Amniotic epithelial cell (primary cell): ENCODE measurements at regions not wholly inside any gene's neighbourhood (a gene's known extent, or its start where the extent isn't known, plus 50 kb on each side); places are given as distances from the start of the nearest gene placed in this dataset.
"Not testable (repeated sequence)": the region's sequence is repeated elsewhere in the genome, so short reads cannot be mapped to it uniquely, and the experiment has no call there.

ENCODE experiments used
- DNase-seq: peaks from one replicate; pipeline ENCODE4 v3.0.0-alpha.2; 2010; ENCODE audit warnings: low read depth

GRCh38 chr18:997499-997898 is 92.8 kb downstream of the ADCYAP1 start:
- no peak for DNase-seq

- no peak for DNase-seq
Observed at GRCh38 chr18:998936-999335, 94.3 kb downstream of the ADCYAP1 start.

- DNase-seq: peak; percentile 82
Observed at GRCh38 chr18:1002653-1003178, 98.0 kb downstream of the ADCYAP1 start.

DNA sequence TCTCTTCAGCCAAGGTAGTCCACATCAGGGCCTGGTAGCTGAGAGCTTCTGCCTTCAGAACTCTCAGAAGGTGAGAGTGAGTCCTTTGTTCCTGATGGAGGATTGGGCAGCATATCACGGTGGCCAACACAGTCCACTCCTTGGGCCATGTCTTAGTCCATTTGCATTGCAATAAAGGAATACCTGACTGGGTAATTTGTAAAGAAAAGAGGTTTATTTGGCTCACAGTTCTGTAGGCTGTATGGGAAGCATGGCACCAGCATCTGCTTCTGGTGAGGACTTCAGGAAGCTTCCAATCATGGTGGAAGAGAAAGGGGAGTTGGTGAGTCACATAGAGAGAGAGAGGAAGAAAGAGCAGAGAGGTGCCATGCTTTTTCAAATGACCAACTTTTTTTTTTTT is 98.8 kb downstream of the ADCYAP1 start:
- no peak for DNase-seq

- DNase-seq: no peak
Observed at GRCh38 chr18:1006304-1006703, 101.6 kb downstream of the ADCYAP1 start.

- DNase-seq: no peak
Observed at GRCh38 chr18:1006965-1007364, 102.3 kb downstream of the ADCYAP1 start.

GRCh38 chr18:1011349-1011748 is 106.7 kb downstream of the ADCYAP1 start:
- no peak for DNase-seq

DNA sequence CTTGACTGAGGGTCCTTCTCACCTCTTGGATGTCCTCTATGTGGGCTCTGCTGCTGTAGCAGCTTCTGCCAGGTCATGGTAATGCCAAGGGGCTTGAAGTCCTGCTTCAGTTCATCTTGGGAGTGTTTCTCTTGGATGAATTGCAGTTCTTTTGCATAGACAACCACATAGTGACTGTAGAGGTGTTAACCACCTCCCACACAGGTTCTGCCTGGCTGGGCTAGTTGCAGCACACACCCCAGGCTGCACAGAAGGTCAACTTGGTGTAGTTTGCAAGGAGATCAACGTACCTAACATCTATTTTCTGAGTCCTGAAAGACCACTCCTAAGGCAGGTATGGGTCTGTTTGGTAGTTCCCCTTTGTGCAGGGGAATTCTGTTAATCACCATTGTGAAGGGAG is 108.1 kb downstream of the ADCYAP1 start:
- DNase-seq: no peak

DNA sequence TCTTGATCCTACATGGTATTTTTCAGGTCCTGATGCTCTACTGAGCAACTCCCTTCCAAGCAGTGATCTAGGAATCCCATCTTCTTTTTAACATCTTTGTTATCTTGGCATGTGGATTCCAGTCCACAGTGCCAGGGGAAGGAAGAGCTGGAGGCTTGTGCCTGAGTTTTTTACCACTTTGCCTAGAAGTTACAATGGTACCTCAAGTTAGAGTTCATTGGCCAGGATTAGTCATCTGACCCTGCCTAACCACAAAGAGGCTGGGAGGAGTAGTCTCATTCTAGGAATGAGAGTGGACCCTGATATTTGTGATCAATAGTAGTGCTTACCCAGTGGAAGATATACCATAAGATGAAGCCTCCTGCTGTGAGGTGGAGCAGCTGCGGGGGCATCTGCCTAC is 109.3 kb downstream of the ADCYAP1 start:
- no peak for DNase-seq

DNA sequence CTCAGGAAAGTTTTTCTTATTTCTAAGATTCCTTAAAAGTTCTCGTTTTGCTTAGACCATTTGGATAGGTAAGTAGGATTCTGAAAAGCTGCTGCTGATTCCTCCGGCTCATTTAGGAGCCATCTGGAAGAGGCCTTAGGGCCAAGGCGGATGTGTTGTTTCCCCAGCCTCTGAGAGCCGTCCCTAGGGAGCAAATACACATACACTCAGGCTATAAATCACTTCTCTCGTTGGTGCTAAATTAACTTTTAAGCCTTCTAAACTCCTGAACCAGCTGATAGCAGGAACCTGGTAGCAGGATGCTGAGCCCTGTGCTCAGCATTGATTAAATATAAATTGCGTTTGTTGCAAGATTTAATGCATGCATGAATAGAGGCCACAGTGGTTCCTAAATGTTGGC is 109.8 kb downstream of the ADCYAP1 start:
- no peak for DNase-seq

DNA sequence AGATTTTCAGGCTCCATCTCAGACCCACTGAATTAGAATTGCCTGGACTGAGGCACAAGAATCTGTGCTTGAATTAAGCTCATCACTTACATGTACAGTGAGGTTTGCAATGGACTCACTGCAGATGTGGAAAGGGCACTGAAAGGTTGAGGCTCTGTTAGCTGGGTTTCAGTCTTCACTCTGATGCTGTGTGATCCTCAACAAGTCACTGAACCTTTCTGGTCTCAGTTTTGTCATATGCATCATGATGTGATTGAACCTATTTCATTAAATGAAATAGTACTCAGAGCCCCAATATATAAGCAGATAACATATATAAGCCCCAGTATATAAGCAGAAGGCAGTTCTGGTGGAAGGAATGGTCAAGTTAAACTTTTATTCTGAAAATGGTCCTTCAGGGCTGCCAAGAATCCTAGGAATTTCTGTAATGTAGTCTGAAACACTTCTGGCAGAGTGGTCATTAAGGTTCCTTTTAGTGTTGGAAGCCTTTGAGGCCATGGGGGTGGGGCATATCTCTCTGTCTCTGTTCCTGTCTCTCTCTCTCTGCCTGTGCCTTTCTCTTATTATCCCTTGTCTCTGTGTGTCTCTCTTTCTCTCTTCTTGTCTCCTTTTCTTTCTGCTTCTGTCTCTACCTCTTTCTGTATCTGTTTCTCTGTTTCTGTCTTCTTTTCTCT is 110.4 kb downstream of the ADCYAP1 start:
- DNase-seq: peak; percentile 31

GRCh38 chr18:1015777-1016176 is 111.1 kb downstream of the ADCYAP1 start:
- peak; percentile 14 for DNase-seq

DNA sequence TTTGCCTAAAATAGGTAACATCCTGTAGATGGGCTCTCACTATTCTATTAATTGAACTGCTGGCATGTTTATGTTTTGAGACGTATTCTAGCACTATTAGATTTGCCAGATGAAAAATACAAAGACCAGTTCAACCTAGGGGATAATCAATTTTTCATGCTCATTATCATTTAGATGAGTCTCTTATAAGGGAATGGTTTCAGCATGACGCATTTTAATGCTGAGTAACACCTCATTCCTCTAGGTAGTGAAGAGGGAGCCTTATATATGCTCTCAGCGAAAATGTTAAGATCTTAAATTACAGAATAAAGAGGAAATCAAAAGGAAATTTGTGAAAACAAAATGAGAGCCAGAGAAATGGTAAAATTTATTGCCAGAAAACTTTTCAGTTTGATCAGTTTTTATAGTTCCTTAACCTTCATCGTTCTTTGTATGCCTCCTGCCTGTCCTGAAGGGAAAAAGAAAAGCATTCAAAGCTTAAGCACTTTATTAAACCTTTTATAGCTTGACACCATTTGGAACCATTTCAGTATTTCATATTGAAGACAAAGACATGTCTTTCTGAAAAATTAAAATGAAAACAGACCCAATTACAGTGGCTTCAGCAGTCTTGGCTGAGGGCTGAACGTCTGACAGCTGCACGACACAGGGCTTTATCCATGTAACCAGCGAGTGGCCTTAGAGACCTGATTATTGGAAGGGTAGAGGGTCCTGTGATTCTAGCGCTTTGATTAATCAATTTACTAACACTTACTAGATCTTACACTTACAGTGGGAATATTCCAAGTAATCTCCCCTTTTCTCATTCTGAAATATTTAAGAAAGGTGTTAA is 112.8 kb downstream of the ADCYAP1 start:
- no peak for DNase-seq

DNA sequence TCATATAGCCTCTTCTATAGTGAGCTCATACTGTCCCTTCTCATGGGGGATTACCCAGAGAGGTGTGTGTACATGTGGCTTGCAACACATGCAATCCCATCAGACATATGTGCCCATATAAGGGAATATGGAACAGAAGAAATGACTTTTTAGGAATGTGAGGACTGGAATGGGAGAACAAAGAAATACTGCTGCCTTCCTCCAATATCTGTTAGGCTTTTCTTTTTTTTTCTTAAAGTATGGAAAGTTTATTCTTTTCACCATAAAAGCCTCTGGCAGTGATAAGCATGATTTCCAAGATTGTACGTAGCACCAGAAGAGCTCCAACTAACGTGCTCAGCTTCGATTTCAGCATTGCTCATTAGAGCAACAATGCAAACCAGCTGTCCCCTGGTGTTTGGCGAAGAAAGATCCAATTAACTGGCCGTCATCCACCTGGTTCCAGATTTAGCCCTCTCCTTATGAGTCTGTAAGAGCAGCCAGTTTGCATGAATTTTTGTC is 113.6 kb downstream of the ADCYAP1 start:
- DNase-seq: no peak

GRCh38 chr18:1019191-1019590 is 114.5 kb downstream of the ADCYAP1 start:
- no peak for DNase-seq

GRCh38 chr18:1020731-1021344 is 116.2 kb downstream of the ADCYAP1 start:
- no peak for DNase-seq

DNA sequence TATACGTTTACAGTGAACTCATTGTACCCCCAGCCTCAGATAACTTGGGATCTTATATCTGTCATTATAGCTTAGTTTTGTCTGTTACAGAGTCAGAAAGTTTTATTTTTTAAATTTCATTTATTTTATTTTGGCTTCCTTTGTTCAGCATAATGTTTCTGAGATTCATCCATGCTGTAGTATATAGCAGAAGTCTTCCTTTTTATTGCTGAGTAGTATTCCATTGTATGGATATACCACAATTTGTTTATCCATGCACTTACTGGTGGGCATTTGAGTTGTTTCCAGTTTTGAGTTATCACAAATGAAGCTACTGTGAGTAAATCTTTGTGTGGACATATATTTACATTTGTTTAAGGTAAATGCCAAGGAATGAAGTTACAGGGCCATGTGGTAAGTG is 122.3 kb downstream of the ADCYAP1 start:
- DNase-seq: no peak

DNA sequence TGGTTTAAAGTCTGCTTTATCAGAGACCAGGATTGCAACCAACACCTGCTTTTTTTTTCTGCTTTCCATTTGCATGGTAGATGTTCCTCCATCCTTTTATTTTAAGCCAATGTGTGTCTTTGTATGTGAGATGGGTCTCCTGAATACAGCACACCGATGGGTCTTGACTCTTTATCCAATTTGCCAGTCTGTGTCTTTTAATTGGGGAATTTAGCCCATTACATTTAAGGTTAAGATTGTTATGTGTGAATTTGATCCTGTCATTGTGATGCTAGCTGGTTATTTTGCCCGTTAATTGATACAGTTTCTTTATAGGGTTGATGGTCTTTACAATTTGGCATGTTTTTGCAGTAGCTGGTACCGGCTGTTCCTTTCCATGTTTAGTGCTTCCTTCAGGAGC is 128.4 kb downstream of the ADCYAP1 start:
- DNase-seq: not testable (repeated sequence)

GRCh38 chr18:1034971-1035370 is 130.3 kb downstream of the ADCYAP1 start:
- no peak for DNase-seq

- no peak for DNase-seq
Observed at GRCh38 chr18:1036926-1037325, 132.3 kb downstream of the ADCYAP1 start.

DNA sequence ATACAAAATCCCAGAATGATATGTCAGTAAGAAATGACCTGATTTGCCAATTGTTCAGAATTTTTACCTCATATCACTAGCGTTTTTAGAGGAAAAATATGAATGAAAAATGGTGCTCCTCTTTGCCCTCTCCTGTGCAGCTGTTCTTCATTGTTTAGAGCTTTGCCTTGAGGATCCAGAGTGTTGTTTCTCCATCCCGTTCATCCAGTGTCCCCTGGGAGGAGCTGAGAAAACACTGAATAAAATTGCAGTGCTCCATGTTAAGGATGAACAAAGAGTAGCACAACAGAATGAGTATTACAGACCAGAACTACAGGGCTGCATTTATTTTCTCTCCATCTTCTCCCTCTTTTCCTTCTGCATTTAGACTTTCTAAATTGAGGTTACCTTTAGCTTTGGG is 133.1 kb downstream of the ADCYAP1 start:
- DNase-seq: no peak

DNA sequence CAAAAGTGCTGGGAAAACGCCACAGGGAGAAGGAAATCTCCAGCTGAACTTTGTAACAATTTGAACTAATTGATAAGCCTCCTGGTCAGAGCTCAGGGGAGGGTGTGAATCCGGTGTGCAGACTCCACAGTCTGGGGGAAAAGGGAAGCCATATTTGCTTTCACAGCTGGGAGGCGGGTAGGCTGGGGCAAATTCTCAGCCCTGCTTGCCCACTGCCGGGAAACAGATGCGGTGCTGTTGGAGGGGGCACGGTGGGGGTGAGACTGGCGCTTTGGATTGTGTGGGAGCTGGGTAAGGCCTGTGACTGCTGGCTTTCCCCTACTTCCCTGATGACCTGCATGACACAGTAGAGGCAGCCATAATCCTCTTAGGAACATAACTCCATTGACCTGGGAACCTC is 134.8 kb downstream of the ADCYAP1 start:
- no peak for DNase-seq

GRCh38 chr18:1043039-1043438 is 138.4 kb downstream of the ADCYAP1 start:
- DNase-seq: not testable (repeated sequence)
